Body of pancreas (tissue), 4 donors: ENCODE measurements at regions not wholly inside any gene's neighbourhood (a gene's known extent, or its start where the extent isn't known, plus 50 kb on each side); places are given as distances from the start of the nearest gene placed in this dataset.

Experiments
- ATAC-seq: fragments of 150-250 bp; one replicate; pipeline ENCODE4 v1.9.1; 2016
- DNase-seq, 4 donors: peaks; one replicate each; pipeline ENCODE4 v3.0.0-alpha.2; 2019
- H3K27ac ChIP-seq, 4 donors: fragments of 200-600 bp; sonication (generic); 1 replicate in 3 of 4; 2 replicates in 1 of 4; pipeline versions ENCODE4 v1.5.1 to v1.6.1; 2016 to 2019; ENCODE audit warnings: mild to moderate bottlenecking in 1 of 4, mixed read lengths in 1 of 4, moderate library complexity in 1 of 4
- H3K27me3 ChIP-seq, 2 donors: fragments of 200-600 bp; sonication (generic); one replicate each; pipeline ENCODE4 v1.6.0; 2016; ENCODE audit warnings: mild to moderate bottlenecking in 1 of 2
- H3K36me3 ChIP-seq, 2 donors: fragments of 200-600 bp; sonication (generic); replicated peaks in 1 of 2; 2 replicates each; pipeline ENCODE4 v1.5.1; 2016; ENCODE audit warnings: low read depth in 2 of 2; ENCODE audit not compliant: insufficient read depth in 1 of 2
- H3K4me1 ChIP-seq: fragments of 200-600 bp; sonication (generic); one replicate; pipeline ENCODE4 v1.6.0; 2016
- H3K4me3 ChIP-seq, 2 donors: fragments of 200-600 bp; sonication (generic); 1 replicate in 1 of 2; 2 replicates in 1 of 2; pipeline ENCODE4 v1.5.1; 2016 to 2019
- H3K9me3 ChIP-seq, 3 donors: fragments of 200-600 bp; sonication (generic); 1 replicate in 2 of 3; 2 replicates in 1 of 3; pipeline ENCODE4 v1.5.1; 2016
- CTCF ChIP-seq, 7 experiments: fragments of 450-650 bp in 4 of 7; fragments of 200-600 bp in 3 of 7; sonication (generic) in 3 of 7; IDR thresholded peaks; one replicate each; pipeline ENCODE4 v1.5.1; 2016 to 2019; ENCODE audit warnings: antibody characterized with exemption in 7 of 7
- POLR2A ChIP-seq, 3 donors: fragments of 450-650 bp; IDR thresholded peaks; one replicate each; pipeline ENCODE4 v1.6.1; 2016; ENCODE audit warnings: antibody characterized with exemption in 3 of 3, mild to moderate bottlenecking in 2 of 3
- WGBS, 2 donors: methylation state at CpG; one replicate each; pipeline ENCODE4 v1.1.5; 2017; 5-methylcytosine and 5-hydroxymethylcytosine counted together
- intact Hi-C: fragments of 100-400 bp; cut with DNase I; formaldehyde crosslinking; loops from one replicate; pipeline ENCODE4 v1.15.1; 2023

GRCh38 chr12:93178154-93178878 is 199.4 kb upstream of the NUDT4 start:
- no peak overlapping the region for H3K4me3 ChIP-seq
- H3K27ac ChIP-seq = peak overlapping the region in 2 of 4 donors; percentile 44 to 47
- no peaks in the 10 kb centered on the region for H3K27me3 ChIP-seq
- ATAC-seq (no peak), DNase-seq (no peak)
- WGBS, 2 donors = 74 to 79% methylated on average over 4 of the region's 4 CpGs
- no peaks in the 10 kb centered on the region for H3K4me1 ChIP-seq
- no peaks in the 10 kb centered on the region for H3K36me3 ChIP-seq
- intact Hi-C loops = no loop called here
- no peaks in the 10 kb centered on the region for H3K9me3 ChIP-seq
- TF ChIP-seq POLR2A (IDR thresholded peaks at IDR 0.05) = no peak
- TF ChIP-seq CTCF (IDR thresholded peaks at IDR 0.05) = no peak

- no peak overlapping the region for H3K4me3 ChIP-seq
- H3K9me3 ChIP-seq = no peaks in the 10 kb centered on the region
- ATAC-seq (no peak), DNase-seq (no peak)
- WGBS, 2 donors = 79 to 81% methylated on average over 6 of the region's 6 CpGs
- no peak overlapping the region for H3K27ac ChIP-seq
- intact Hi-C loops = no loop called here
- TF ChIP-seq POLR2A (IDR thresholded peaks at IDR 0.05) = no peak
- no peak for TF ChIP-seq CTCF (IDR thresholded peaks at IDR 0.05)
- no peaks in the 10 kb centered on the region for H3K4me1 ChIP-seq
- H3K27me3 ChIP-seq = no peaks in the 10 kb centered on the region
- H3K36me3 ChIP-seq = no peaks in the 10 kb centered on the region
These were observed 197.9 kb upstream of the NUDT4 start for GRCh38 chr12:93179792-93180191.

GRCh38 chr12:93180566-93180965 is 197.2 kb upstream of the NUDT4 start:
- Histone ChIP-seq H3K4me1 (no peaks in the 10 kb centered on the region), H3K27ac (no peak overlapping the region), H3K36me3 (no peaks in the 10 kb centered on the region), H3K4me3 (no peak overlapping the region), H3K27me3 (no peaks in the 10 kb centered on the region), H3K9me3 (no peaks in the 10 kb centered on the region)
- intact Hi-C loops = no loop called here
- TF ChIP-seq CTCF (IDR thresholded peaks at IDR 0.05) = no peak
- TF ChIP-seq POLR2A (IDR thresholded peaks at IDR 0.05) = no peak
- DNase-seq = no peak
- no peak for ATAC-seq
- WGBS, 2 donors = 87 to 91% methylated on average over 2 of the region's 2 CpGs

- WGBS, 2 donors = 57 to 65% methylated on average over 4 of the region's 4 CpGs
- no peak overlapping the region for H3K27ac ChIP-seq
- no peaks in the 10 kb centered on the region for H3K9me3 ChIP-seq
- TF ChIP-seq POLR2A (IDR thresholded peaks at IDR 0.05) (no peak), CTCF (IDR thresholded peaks at IDR 0.05) (no peak)
- no peak overlapping the region for H3K4me3 ChIP-seq
- ATAC-seq (no peak), DNase-seq (no peak)
- H3K4me1 ChIP-seq = no peaks in the 10 kb centered on the region
- H3K36me3 ChIP-seq = no peaks in the 10 kb centered on the region
- intact Hi-C loops = no loop called here
- H3K27me3 ChIP-seq = no peaks in the 10 kb centered on the region
These were observed 196.2 kb upstream of the NUDT4 start for GRCh38 chr12:93181409-93181965.
